T47D (cell line): ENCODE measurements at regions not wholly inside any gene's neighbourhood (a gene's known extent, or its start where the extent isn't known, plus 50 kb on each side); places are given as distances from the start of the nearest gene placed in this dataset.
"Not testable (repeated sequence)": the region's sequence is repeated elsewhere in the genome, so short reads cannot be mapped to it uniquely, and the experiment has no call there.

Experiments used
- DNase-seq, 2 experiments: peaks; one replicate each; pipeline versions ENCODE4 v3.0.0 to v3.0.0-alpha.2; 2011 to 2012; ENCODE audit warnings: low read depth in 1 of 2, low spot score in 1 of 2
- JUND ChIP-seq: IDR thresholded peaks from 2 replicates; pipeline ENCODE4 v1.6.1; 2012; ENCODE audit warnings: low read depth
- in situ Hi-C: cut with HindIII; loops from 2 replicates; pipeline ENCODE4 v1.10.0; 2016; ENCODE audit warnings: low sequenced_read_pairs, low pct_unique_long_range_greater_than_20kb

DNA sequence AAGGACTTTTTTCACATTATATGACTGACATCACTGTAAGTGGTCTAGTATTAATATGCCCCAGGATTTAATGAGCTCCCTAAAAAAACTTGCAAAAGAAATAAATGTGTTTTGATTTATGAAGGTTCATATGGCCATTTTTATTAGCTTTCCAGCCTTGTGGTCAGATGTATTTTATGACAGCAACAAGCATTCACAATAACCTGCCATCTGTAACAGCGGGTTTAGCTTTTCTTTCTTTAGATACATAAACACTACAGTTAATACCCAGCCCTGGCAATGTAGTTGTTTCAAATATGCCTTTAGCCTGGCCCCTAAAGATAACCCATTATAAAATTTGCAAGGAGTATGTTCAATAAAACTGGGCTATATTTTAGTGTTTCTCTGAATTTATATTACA lies 1063.8 kb downstream of the SOCS6 start:
- TF ChIP-seq JUND = no peak
- DNase-seq = no peak
- in situ Hi-C loops = no loop called here

- in situ Hi-C loops = no loop called here
- no peak for TF ChIP-seq JUND
- peak in 1 of 2 experiments; percentile 4 for DNase-seq
Observed at GRCh38 chr18:71336576-71337210, 1047.8 kb downstream of the SOCS6 start.

- in situ Hi-C loops = no loop called here
- no peak for DNase-seq
- no peak for TF ChIP-seq JUND
Observed at GRCh38 chr18:71329563-71329962, 1040.7 kb downstream of the SOCS6 start.

DNA sequence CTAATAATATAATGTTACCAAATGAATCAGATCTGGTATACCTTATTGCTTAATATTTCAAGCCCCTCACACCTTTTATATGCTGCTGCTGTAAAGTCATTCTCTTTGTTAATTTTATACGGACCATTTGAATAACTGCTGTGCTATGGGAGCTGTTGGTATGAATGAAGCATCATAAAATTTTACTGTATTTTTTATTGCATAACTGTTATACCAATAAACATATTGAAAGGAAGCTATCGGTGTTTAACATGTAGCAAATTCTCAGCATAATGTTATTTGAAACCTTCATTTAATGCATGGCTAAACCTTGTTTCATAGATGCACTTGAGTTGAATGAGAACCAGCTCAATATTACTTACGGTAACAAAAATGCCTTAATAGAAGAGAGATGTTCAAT lies 1040.3 kb downstream of the SOCS6 start:
- no peak for DNase-seq
- no peak for TF ChIP-seq JUND
- in situ Hi-C loops = no loop called here

GRCh38 chr18:71327850-71328249 lies 1039.0 kb downstream of the SOCS6 start:
- TF ChIP-seq JUND = no peak
- no peak for DNase-seq
- in situ Hi-C loops = no loop called here

GRCh38 chr18:71327441-71327840 lies 1038.6 kb downstream of the SOCS6 start:
- in situ Hi-C loops = no loop called here
- no peak for DNase-seq
- no peak for TF ChIP-seq JUND

- DNase-seq = no peak
- no peak for TF ChIP-seq JUND
- in situ Hi-C loops = no loop called here
Observed at GRCh38 chr18:71326826-71327225, 1038.0 kb downstream of the SOCS6 start.

DNA sequence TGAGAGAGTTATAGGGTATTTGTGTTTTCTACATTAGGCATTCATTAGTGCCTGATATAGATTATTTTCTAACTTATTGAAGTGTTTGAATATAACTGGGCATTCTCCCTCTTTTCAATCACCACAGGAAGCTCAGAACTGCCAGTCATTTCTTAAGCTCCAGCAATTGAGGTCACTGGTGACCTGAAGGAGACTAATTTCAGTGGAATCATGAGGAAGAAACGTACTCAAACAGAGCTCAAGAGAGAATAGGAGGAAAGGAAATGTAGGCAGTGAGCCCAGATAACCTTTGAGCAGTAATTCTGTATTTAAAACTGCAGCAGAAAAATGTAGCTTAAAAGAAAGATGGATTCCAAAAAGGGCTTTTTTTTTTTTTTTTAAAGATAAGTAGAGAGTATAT lies 1035.5 kb downstream of the SOCS6 start:
- in situ Hi-C loops = no loop called here
- DNase-seq = no peak
- TF ChIP-seq JUND = no peak

DNA sequence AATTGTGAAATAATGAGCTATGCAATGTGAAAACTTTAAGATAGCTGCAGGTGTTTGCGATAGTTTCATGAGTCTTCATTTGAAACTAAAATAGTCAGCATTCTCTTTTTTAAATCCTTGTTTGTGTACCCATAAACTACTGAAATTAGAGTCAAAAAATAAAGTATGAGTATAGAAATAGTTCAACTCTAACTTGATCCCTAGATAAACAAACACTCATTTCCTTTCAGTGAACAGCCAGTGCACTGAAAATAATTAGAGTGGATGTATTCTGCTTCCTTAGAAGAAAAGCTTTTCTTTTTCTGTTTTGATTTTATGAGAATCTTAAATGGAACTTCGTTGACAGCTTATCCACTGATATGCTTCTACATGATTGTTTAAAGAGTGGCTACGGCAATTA lies 1033.4 kb downstream of the SOCS6 start:
- no peak for TF ChIP-seq JUND
- no peak for DNase-seq
- in situ Hi-C loops = no loop called here

GRCh38 chr18:71321319-71321718 lies 1032.5 kb downstream of the SOCS6 start:
- DNase-seq = no peak
- in situ Hi-C loops = no loop called here
- no peak for TF ChIP-seq JUND

- in situ Hi-C loops = no loop called here
- DNase-seq = no peak
Observed at GRCh38 chr18:71304856-71305255, 1016.0 kb downstream of the SOCS6 start.

DNA sequence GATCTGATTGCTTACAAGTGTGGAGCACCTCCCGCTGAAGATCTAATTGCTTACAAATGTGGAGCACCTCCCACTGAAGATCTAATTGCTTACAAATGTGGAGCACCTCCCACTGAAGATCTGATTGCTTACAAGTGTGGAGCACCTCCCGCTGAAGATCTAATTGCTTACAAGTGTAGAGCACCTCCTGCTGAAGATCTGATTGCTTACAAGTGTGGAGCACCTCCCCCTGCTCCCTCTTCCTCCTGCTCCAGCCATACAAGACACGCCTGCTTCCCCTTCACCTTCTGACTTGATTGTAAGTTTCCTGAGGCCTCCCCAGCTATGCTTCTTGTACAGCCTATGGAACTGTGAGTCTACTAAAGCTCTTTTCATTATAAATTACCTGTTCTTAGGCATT lies 1014.9 kb downstream of the SOCS6 start:
- DNase-seq, in situ Hi-C loops: not testable (repeated sequence)

More at GRCh38 chr18:71304856-71305255, 1016.0 kb downstream of the SOCS6 start:
- no peak for TF ChIP-seq JUND

GRCh38 chr18:71301596-71301995 lies 1012.8 kb downstream of the SOCS6 start:
- no peak for DNase-seq
- TF ChIP-seq JUND = no peak
- in situ Hi-C loops = no loop called here

GRCh38 chr18:71294201-71294600 lies 1005.4 kb downstream of the SOCS6 start:
- DNase-seq, in situ Hi-C loops: not testable (repeated sequence)
